A549 (cell line): ENCODE measurements at regions not wholly inside any gene's neighbourhood (a gene's known extent, or its start where the extent isn't known, plus 50 kb on each side); places are given as distances from the start of the nearest gene placed in this dataset.
A peak's percentile ranks its signal among the peaks of the same experiment; 100 is the strongest.
"Not testable (repeated sequence)": the region's sequence is repeated elsewhere in the genome, so short reads cannot be mapped to it uniquely, and the experiment has no call there.

Experiments used
- ATAC-seq, 2 experiments: fragments of 200-7000 bp in 1 of 2; fragments of >200 bp in 1 of 2; cut with Nextera tagmentation in 1 of 2; cut with Tn5 transposase in 1 of 2; 3 replicates each; pipeline versions ENCODE4 v1.8.0 to v1.9.1; 2018 to 2020; ENCODE audit warnings: mild to moderate bottlenecking in 1 of 2, moderate library complexity in 1 of 2
- CTCF ChIA-PET: fragments of 300-600 bp; sonication (Branson Sonifier 250); formaldehyde crosslinking; extraction: SDS; loops from one replicate; lab custom pipeline; 2021; ENCODE audit warnings: antibody characterized with exemption, inconsistent platforms; lab: Yijun Ruan, JAX
- POLR2A ChIA-PET: fragments of 350-600 bp; formaldehyde crosslinking; extraction: SDS; loops from one replicate; lab custom pipeline; 2021; ENCODE audit warnings: antibody characterized with exemption, inconsistent platforms; lab: Yijun Ruan, JAX
- DNase-seq, 2 experiments: peaks; one replicate each; pipeline versions ENCODE4 v3.0.0 to v3.0.0-alpha.2; 2011 to 2016; ENCODE audit warnings: low read depth in 1 of 2, low spot score in 1 of 2
- FAIRE-seq: peaks from 2 replicates; lab custom pipeline; 2011; peaks lifted over from hg19 to GRCh38; lab: Jason Lieb, UNC
- H3K27ac ChIP-seq, 2 experiments: fragments of >200 bp; sonication (Bioruptor Twin); formaldehyde crosslinking; 3 replicates each; pipeline ENCODE4 v1.5.1; 2016 to 2017
- H3K4me1 ChIP-seq: fragments of >200 bp; sonication (Bioruptor Twin); formaldehyde crosslinking; 3 replicates; pipeline ENCODE4 v1.6.1; 2016
- H3K4me2 ChIP-seq: fragments of >200 bp; sonication (Bioruptor Twin); formaldehyde crosslinking; 3 replicates; pipeline ENCODE4 v1.6.1; 2016
- H3K4me3 ChIP-seq: fragments of >200 bp; sonication (Bioruptor Twin); formaldehyde crosslinking; 3 replicates; pipeline ENCODE4 v1.5.1; 2016
- H3K9me3 ChIP-seq: fragments of >200 bp; sonication (Bioruptor Twin); formaldehyde crosslinking; 3 replicates; pipeline ENCODE4 v1.6.1; 2016
- ATOH8 ChIP-seq: fragments of 250-450 bp; sonication (Bioruptor Pico); IDR thresholded peaks from 2 replicates; pipeline ENCODE4 v1.5.0; 2020; ENCODE audit warnings: low read depth, mild to moderate bottlenecking, moderate library complexity
- E2F6 ChIP-seq: IDR thresholded peaks from 2 replicates; pipeline ENCODE4 v1.6.1; 2012; ENCODE audit warnings: low read depth, borderline replicate concordance
- EHMT2 ChIP-seq: fragments of 200-600 bp; sonication (generic); IDR thresholded peaks from 2 replicates; pipeline ENCODE4 v1.6.1; 2016; ENCODE audit warnings: antibody characterized with exemption, low read depth, mild to moderate bottlenecking, moderate library complexity
- EP300 ChIP-seq, 2 experiments: fragments of >200 bp; sonication (Bioruptor Twin); formaldehyde crosslinking; IDR thresholded peaks; 2 replicates in 1 of 2; 3 replicates in 1 of 2; pipeline ENCODE4 v1.6.1; 2016 to 2017
- FOSB ChIP-seq: fragments of 250-450 bp; sonication (Bioruptor Pico); IDR thresholded peaks from 2 replicates; pipeline ENCODE4 v1.5.0; 2020; ENCODE audit warnings: mild to moderate bottlenecking, moderate library complexity
- FOSL2 ChIP-seq, 2 experiments: fragments of 450-650 bp in 1 of 2; fragments of >200 bp in 1 of 2; sonication (Bioruptor Twin) in 1 of 2; formaldehyde crosslinking; IDR thresholded peaks; 2 replicates each; pipeline versions ENCODE4 v1.5.0 to v1.6.1; 2016 to 2020; ENCODE audit warnings: mild to moderate bottlenecking in 1 of 2, moderate library complexity in 1 of 2
- HES2 ChIP-seq: fragments of >200 bp; sonication (Bioruptor Twin); formaldehyde crosslinking; IDR thresholded peaks from 2 replicates; pipeline ENCODE4 v1.6.1; 2016
- JUN ChIP-seq, 2 experiments: fragments of >200 bp; sonication (Bioruptor Twin); formaldehyde crosslinking; IDR thresholded peaks; 2 replicates in 1 of 2; 3 replicates in 1 of 2; pipeline ENCODE4 v1.6.1; 2016 to 2017
- MAFK ChIP-seq: fragments of 450-650 bp; IDR thresholded peaks from 2 replicates; pipeline ENCODE4 v1.6.1; 2014; ENCODE audit not compliant: partially characterized antibody
- MAZ ChIP-seq: fragments of 150-350 bp; IDR thresholded peaks from 2 replicates; pipeline ENCODE4 v1.6.1; 2014; ENCODE audit warnings: antibody characterized with exemption, low read depth, low read length, borderline replicate concordance
- MYC ChIP-seq: IDR thresholded peaks from 2 replicates; pipeline ENCODE4 v1.6.1; 2012; ENCODE audit warnings: mild to moderate bottlenecking, inconsistent platforms, low read length, improper control_type of control experiment, borderline replicate concordance
- NFE2L2 ChIP-seq: fragments of 150-350 bp; conservative IDR thresholded peaks from 2 replicates; pipeline ENCODE4 v1.6.1; 2014; ENCODE audit warnings: low read length
- NPAS2 ChIP-seq: fragments of 250-450 bp; sonication (Bioruptor Pico); IDR thresholded peaks from 2 replicates; pipeline ENCODE4 v1.8.0; 2022; ENCODE audit warnings: mild to moderate bottlenecking, moderate library complexity, borderline replicate concordance
- PHF8 ChIP-seq: fragments of 200-600 bp; sonication (generic); IDR thresholded peaks from 2 replicates; pipeline ENCODE4 v1.6.1; 2016; ENCODE audit warnings: low read depth, mild to moderate bottlenecking, antibody characterized with exemption, moderate library complexity, borderline replicate concordance
- RAD21 ChIP-seq, 2 experiments: fragments of >200 bp in 1 of 2; sonication (Bioruptor Twin) in 1 of 2; formaldehyde crosslinking in 1 of 2; IDR thresholded peaks in 1 of 2; conservative IDR thresholded peaks in 1 of 2; 2 replicates in 1 of 2; 3 replicates in 1 of 2; pipeline ENCODE4 v1.6.1; 2012 to 2018; ENCODE audit warnings: inconsistent platforms in 1 of 2
- RCOR1 ChIP-seq: fragments of 150-350 bp; IDR thresholded peaks from 2 replicates; pipeline ENCODE4 v1.6.1; 2014; ENCODE audit warnings: antibody characterized with exemption, low read length, low read depth
- REST ChIP-seq: fragments of 200-600 bp; sonication (generic); IDR thresholded peaks from 2 replicates; pipeline ENCODE4 v1.6.1; 2016; ENCODE audit warnings: antibody characterized with exemption, mild to moderate bottlenecking, moderate library complexity
- ZC3H11A ChIP-seq: fragments of 450-650 bp; IDR thresholded peaks from 2 replicates; pipeline ENCODE4 v1.6.1; 2014; ENCODE audit warnings: antibody characterized with exemption, mild to moderate bottlenecking
- ZFP36 ChIP-seq: fragments of 450-650 bp; IDR thresholded peaks from 2 replicates; pipeline ENCODE4 v1.6.1; 2014; ENCODE audit warnings: borderline replicate concordance; ENCODE audit not compliant: partially characterized antibody
- ZSCAN20 ChIP-seq: fragments of 250-450 bp; sonication (Bioruptor Pico); IDR thresholded peaks from 2 replicates; pipeline ENCODE4 v1.8.0; 2022; ENCODE audit warnings: mild to moderate bottlenecking, moderate library complexity
- WGBS: methylation state at CpG from one replicate; pipeline ENCODE4 v1.1.6; 2017; ENCODE audit errors: missing lambda C conversion rate; 5-methylcytosine and 5-hydroxymethylcytosine counted together
- TF ChIP-seq, protein P1 (sequence below): IDR thresholded peaks from 2 replicates; pipeline ENCODE4 v1.6.1; 2012
- TF ChIP-seq, protein P2 (sequence below): fragments of >200 bp; sonication (Bioruptor Twin); formaldehyde crosslinking; IDR thresholded peaks from 3 replicates; pipeline ENCODE4 v1.5.1; 2016

GRCh38 chr2:146413086-146413610, 1431.7 kb upstream of the ACVR2A start:
- ATAC-seq, result no peak
- 84% methylated on average over 22 of the region's 22 CpGs for WGBS
- H3K4me2 ChIP-seq, result no peak overlapping the region
- TF ChIP-seq MYC (no peak), NPAS2 (no peak), ZC3H11A (no peak), FOSL2 (IDR thresholded peaks at IDR 0.05) (no peak), FOSL2 (CRISPR knock-in tag; IDR thresholded peaks at IDR 0.05) (no peak), ZFP36 (no peak), ATOH8 (CRISPR knock-in tag) (no peak), E2F6 (no peak), HES2 (no peak), MAZ (no peak), EHMT2 (no peak), RCOR1 (no peak), EP300 (IDR thresholded peaks at IDR 0.05) (no peak), ZSCAN20 (CRISPR knock-in tag) (no peak), NFE2L2 (no peak), MAFK (no peak), FOSB (CRISPR knock-in tag) (no peak)
- TF ChIP-seq, protein P1, sequence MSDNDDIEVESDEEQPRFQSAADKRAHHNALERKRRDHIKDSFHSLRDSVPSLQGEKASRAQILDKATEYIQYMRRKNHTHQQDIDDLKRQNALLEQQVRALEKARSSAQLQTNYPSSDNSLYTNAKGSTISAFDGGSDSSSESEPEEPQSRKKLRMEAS, result no peak
- TF ChIP-seq, protein P2, sequence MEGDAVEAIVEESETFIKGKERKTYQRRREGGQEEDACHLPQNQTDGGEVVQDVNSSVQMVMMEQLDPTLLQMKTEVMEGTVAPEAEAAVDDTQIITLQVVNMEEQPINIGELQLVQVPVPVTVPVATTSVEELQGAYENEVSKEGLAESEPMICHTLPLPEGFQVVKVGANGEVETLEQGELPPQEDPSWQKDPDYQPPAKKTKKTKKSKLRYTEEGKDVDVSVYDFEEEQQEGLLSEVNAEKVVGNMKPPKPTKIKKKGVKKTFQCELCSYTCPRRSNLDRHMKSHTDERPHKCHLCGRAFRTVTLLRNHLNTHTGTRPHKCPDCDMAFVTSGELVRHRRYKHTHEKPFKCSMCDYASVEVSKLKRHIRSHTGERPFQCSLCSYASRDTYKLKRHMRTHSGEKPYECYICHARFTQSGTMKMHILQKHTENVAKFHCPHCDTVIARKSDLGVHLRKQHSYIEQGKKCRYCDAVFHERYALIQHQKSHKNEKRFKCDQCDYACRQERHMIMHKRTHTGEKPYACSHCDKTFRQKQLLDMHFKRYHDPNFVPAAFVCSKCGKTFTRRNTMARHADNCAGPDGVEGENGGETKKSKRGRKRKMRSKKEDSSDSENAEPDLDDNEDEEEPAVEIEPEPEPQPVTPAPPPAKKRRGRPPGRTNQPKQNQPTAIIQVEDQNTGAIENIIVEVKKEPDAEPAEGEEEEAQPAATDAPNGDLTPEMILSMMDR, result no peak
- TF ChIP-seq, all 56 proteins: peak for 0
- Histone ChIP-seq H3K4me1 (no peaks in the 10 kb centered on the region), H3K4me3 (no peak overlapping the region), H3K9me3 (no peaks in the 10 kb centered on the region), H3K27ac (no peak overlapping the region)
- no peak for FAIRE-seq
- ChIA-PET POLR2A (no interaction called here), CTCF (interaction anchor here (0.8 kb wide), 1 partner anchor 15 kb away, joined by 3 read pairs; no protein-coding TSS in a partner anchor)
- no peak for DNase-seq

DNA sequence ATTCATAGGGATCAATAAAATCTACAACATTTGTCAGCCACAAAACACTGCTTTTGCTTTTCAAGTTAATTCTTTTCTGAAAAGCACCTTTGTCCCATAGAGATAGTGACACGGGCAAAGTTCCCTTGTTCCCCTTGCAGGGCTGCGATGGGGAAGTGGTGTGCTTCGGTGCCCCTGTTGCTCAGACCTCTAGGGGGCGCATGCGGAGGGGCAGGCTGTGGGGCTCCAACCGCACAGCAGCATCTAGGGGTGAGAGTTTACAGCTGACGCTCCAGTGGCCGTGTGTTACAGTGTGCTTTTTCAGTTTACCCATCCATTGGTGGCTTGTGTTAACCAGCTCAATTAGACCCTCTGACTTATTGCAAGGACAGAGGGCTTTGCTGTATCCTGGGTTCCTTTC, 1432.2 kb upstream of the ACVR2A start:
- 48% methylated on average over 8 of the region's 8 CpGs for WGBS
- Histone ChIP-seq H3K27ac (no peak overlapping the region), H3K4me3 (no peak overlapping the region), H3K4me1 (no peaks in the 10 kb centered on the region), H3K9me3 (no peaks in the 10 kb centered on the region), H3K4me2 (no peak overlapping the region)
- CTCF ChIA-PET, result interaction anchor here (0.8 kb wide), 1 partner anchor 15 kb away, joined by 3 read pairs; no protein-coding TSS in a partner anchor
- FAIRE-seq (no peak), DNase-seq (peak in 1 of 2 experiments; percentile 8), ATAC-seq (peak in 1 of 2 experiments; percentile 69; a peak in 3 of 6 replicates)
- POLR2A ChIA-PET, result no interaction called here
- TF ChIP-seq JUN (IDR thresholded peaks at IDR 0.05) (no peak), HES2 (no peak), PHF8 (no peak), RAD21 (conservative IDR thresholded peaks at IDR 0.05 in 1 of 2, IDR thresholded peaks at IDR 0.05 in 1 of 2) (0 out of 5 replicates have a peak, but pooled peaks of 1 of the 2 experiments have one; percentile 4), REST (no peak)

- 72% methylated on average over 29 of the region's 30 CpGs for WGBS
- H3K4me3 ChIP-seq, CTCF ChIA-PET, H3K27ac ChIP-seq, H3K9me3 ChIP-seq, H3K4me2 ChIP-seq, POLR2A ChIA-PET, H3K4me1 ChIP-seq, FAIRE-seq, ATAC-seq, DNase-seq: not testable (repeated sequence)
Observed at GRCh38 chr2:146405402-146406309, 1439.2 kb upstream of the ACVR2A start.
